ENCODE measurements at regions not wholly inside any gene's neighbourhood (a gene's known extent, or its start where the extent isn't known, plus 50 kb on each side); places are given as distances from the start of the nearest gene placed in this dataset.

GRCh38 chr16:7103056-7103455 is 229.6 kb upstream of the RBFOX1 start:
- TF ChIP-seq, protein P1, sequence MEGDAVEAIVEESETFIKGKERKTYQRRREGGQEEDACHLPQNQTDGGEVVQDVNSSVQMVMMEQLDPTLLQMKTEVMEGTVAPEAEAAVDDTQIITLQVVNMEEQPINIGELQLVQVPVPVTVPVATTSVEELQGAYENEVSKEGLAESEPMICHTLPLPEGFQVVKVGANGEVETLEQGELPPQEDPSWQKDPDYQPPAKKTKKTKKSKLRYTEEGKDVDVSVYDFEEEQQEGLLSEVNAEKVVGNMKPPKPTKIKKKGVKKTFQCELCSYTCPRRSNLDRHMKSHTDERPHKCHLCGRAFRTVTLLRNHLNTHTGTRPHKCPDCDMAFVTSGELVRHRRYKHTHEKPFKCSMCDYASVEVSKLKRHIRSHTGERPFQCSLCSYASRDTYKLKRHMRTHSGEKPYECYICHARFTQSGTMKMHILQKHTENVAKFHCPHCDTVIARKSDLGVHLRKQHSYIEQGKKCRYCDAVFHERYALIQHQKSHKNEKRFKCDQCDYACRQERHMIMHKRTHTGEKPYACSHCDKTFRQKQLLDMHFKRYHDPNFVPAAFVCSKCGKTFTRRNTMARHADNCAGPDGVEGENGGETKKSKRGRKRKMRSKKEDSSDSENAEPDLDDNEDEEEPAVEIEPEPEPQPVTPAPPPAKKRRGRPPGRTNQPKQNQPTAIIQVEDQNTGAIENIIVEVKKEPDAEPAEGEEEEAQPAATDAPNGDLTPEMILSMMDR (IDR thresholded peaks at IDR 0.05 in 8 of 11, conservative IDR thresholded peaks at IDR 0.05 in 3 of 11) = no peak
- TF ChIP-seq POLR2AphosphoS5 (IDR thresholded peaks at IDR 0.05) = no peak
- no peak for TF ChIP-seq POLR2A (IDR thresholded peaks at IDR 0.05)
